ENCODE measurements at regions not wholly inside any gene's neighbourhood (a gene's known extent, or its start where the extent isn't known, plus 50 kb on each side); places are given as distances from the start of the nearest gene placed in this dataset.

DNA sequence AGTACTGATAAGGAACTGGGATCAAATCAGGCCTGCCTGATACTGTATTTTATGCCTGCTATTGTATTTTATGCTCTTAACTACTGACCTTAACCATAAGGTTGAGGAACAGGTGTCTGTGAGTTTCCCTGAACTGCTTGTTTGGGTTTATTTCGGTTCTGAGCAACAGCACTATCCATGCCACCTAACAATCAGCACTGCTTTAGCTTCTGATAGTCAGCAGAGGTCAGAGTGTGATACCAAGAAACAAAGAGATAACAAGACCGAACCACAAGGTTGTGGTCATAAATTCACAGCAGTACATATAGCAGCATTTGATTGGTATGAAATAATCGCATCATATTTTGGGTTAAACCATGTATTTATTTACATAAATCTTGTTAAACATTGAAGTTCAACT, 362.2 kb downstream of the FGF13 start:
- TF ChIP-seq CTCF (IDR thresholded peaks at IDR 0.05) (no peak), POLR2A (IDR thresholded peaks at IDR 0.05) (no peak)
- WGBS, 2 donors: 45 to 70% methylated on average over 3 of the region's 3 CpGs
- intact Hi-C loops (cut with DNase I; ENCODE audit: low total_unique reads): no loop called here
- no peak for DNase-seq (ENCODE audit: low spot score in 2 of 2)
- H3K4me3 ChIP-seq (ENCODE audit: low read depth, poor library complexity, severe bottlenecking): no peak overlapping the region

GRCh38 chrX:138378876-138379275, 332.6 kb downstream of the FGF13 start:
- intact Hi-C loops (cut with DNase I; ENCODE audit: low total_unique reads): no loop called here
- WGBS, 2 donors: 85 to 89% methylated on average over 2 of the region's 2 CpGs
- TF ChIP-seq POLR2A (IDR thresholded peaks at IDR 0.05) (no peak), CTCF (IDR thresholded peaks at IDR 0.05) (no peak)
- no peak for DNase-seq (ENCODE audit: low spot score in 2 of 2)
- H3K4me3 ChIP-seq (ENCODE audit: low read depth, poor library complexity, severe bottlenecking): no peak overlapping the region

DNA sequence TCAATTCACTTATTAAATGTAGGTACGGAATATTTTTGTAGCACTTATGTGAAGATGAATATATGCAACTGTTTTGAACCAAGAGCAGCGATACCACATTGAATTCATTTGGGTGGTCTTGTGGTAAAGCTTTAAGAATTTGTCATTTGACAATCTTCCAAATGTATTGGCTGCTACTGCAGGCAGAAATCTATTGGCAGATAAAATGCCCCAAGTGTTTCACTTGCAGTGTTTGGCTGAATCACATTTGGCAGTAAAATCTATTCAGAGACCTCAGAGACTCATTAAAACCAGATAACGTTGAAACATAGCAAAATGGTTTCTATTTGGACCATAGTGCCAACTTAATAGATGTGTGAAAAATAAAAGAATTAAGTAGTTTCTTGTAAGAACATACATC, 303.4 kb downstream of the FGF13 start:
- intact Hi-C loops (cut with DNase I; ENCODE audit: low total_unique reads): no loop called here
- WGBS, 2 donors: 56 to 75% methylated on average over 3 of the region's 3 CpGs
- TF ChIP-seq CTCF (IDR thresholded peaks at IDR 0.05) (no peak), POLR2A (IDR thresholded peaks at IDR 0.05) (no peak)
- no peak for DNase-seq (ENCODE audit: low spot score in 2 of 2)
- H3K4me3 ChIP-seq (ENCODE audit: low read depth, poor library complexity, severe bottlenecking): no peak overlapping the region

DNA sequence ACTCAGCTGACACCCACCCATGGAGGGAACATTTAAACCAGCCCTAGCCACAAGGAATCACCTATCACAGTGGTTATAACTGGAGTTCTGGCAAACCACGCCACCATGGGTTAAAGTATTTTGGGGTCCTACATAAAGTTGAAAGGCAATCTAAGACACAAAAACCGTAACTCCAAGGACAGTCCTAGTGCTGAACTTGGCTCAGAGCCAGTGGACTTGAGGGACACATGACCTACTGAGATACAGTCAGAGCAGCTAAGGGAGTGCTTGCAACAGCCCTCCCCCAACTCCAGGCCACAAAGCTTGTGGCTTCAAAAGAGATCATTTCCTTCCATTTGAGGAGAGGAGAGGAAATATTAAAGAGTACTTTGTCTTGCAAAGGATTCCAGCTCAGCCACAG, 300.5 kb downstream of the FGF13 start:
- H3K4me3 ChIP-seq (ENCODE audit: low read depth, poor library complexity, severe bottlenecking): no peak overlapping the region
- WGBS, 2 donors: 50 to 56% methylated on average over 2 of the region's 2 CpGs
- intact Hi-C loops (cut with DNase I; ENCODE audit: low total_unique reads): no loop called here
- TF ChIP-seq CTCF (IDR thresholded peaks at IDR 0.05) (no peak), POLR2A (IDR thresholded peaks at IDR 0.05) (no peak)
- DNase-seq (ENCODE audit: low spot score in 2 of 2): no peak

Data from lower leg skin (tissue), 4 donors.